SK-N-SH treated with all-trans-retinoic acid at 6 μM for 48 hours (cell line): ENCODE measurements at regions not wholly inside any gene's neighbourhood (a gene's known extent, or its start where the extent isn't known, plus 50 kb on each side); places are given as distances from the start of the nearest gene placed in this dataset.

Experiments
- ARNTL ChIP-seq: fragments of 450-650 bp; formaldehyde crosslinking; IDR thresholded peaks from 2 replicates; pipeline ENCODE4 v1.5.0; 2020; ENCODE audit warnings: low read depth, mild to moderate bottlenecking, moderate library complexity, borderline replicate concordance
- BACH2 ChIP-seq: fragments of 250-450 bp; sonication (Bioruptor Pico); IDR thresholded peaks from 2 replicates; pipeline ENCODE4 v1.9.0; 2021; ENCODE audit warnings: mild to moderate bottlenecking, borderline replicate concordance
- OSR1 ChIP-seq: fragments of 250-450 bp; sonication (Bioruptor Pico); IDR thresholded peaks from 2 replicates; pipeline ENCODE4 v1.8.0; 2022; ENCODE audit warnings: moderate library complexity, mild to moderate bottlenecking, inconsistent platforms
- ZC3H10 ChIP-seq: fragments of 250-450 bp; sonication (Bioruptor Pico); IDR thresholded peaks from 2 replicates; pipeline ENCODE4 v1.5.1; 2021; ENCODE audit warnings: mild to moderate bottlenecking, moderate library complexity
- ZFP3 ChIP-seq: fragments of 250-450 bp; sonication (Bioruptor Pico); IDR thresholded peaks from 2 replicates; pipeline ENCODE4 v1.5.0; 2020; ENCODE audit warnings: mild to moderate bottlenecking, moderate library complexity
- ZFP30 ChIP-seq: fragments of 450-650 bp; formaldehyde crosslinking; IDR thresholded peaks from 2 replicates; pipeline ENCODE4 v1.5.0; 2022; ENCODE audit warnings: mild to moderate bottlenecking, moderate library complexity
- ZNF8 ChIP-seq: fragments of 450-650 bp; formaldehyde crosslinking; IDR thresholded peaks from 2 replicates; pipeline ENCODE4 v1.5.0; 2020; ENCODE audit warnings: mild to moderate bottlenecking, moderate library complexity
- TF ChIP-seq, protein P1 (sequence below): fragments of 250-450 bp; sonication (Bioruptor Pico); IDR thresholded peaks from 2 replicates; pipeline ENCODE4 v1.5.1; 2020; ENCODE audit warnings: low read depth, mild to moderate bottlenecking, moderate library complexity
- TF ChIP-seq, protein P2 (sequence below): fragments of 250-450 bp; sonication (Bioruptor Pico); IDR thresholded peaks from 2 replicates; pipeline ENCODE4 v1.8.0; 2021; ENCODE audit warnings: low read depth, mild to moderate bottlenecking, moderate library complexity, borderline replicate concordance

DNA sequence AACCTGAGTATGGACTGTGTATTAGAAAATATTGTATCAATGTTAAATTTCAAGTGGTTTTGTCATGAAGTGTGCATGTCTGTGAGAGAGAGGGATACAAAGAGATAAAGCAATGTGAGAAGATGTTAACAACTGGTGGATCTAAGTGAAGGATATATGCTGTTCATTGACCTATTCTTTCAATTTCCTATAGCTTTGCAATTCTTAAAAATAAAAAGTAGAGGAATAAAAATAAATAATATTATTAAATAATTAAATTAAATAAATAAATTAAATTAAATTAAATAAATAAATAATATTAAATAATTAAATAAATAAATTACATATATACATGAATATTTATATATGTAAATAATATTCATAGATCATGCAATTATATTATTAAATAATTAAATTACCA lies 131.2 kb upstream of the DACH1 start:
- TF ChIP-seq ZFP30 (CRISPR knock-in tag) (no peak), BACH2 (CRISPR knock-in tag) (no peak), ZC3H10 (CRISPR knock-in tag) (no peak), ZFP3 (CRISPR knock-in tag) (no peak), ZNF8 (no peak), ARNTL (CRISPR knock-in tag) (no peak), OSR1 (CRISPR knock-in tag) (no peak)
- TF ChIP-seq, protein P1, sequence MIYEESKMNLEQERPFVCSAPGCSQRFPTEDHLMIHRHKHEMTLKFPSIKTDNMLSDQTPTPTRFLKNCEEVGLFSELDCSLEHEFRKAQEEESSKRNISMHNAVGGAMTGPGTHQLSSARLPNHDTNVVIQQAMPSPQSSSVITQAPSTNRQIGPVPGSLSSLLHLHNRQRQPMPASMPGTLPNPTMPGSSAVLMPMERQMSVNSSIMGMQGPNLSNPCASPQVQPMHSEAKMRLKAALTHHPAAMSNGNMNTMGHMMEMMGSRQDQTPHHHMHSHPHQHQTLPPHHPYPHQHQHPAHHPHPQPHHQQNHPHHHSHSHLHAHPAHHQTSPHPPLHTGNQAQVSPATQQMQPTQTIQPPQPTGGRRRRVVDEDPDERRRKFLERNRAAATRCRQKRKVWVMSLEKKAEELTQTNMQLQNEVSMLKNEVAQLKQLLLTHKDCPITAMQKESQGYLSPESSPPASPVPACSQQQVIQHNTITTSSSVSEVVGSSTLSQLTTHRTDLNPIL (CRISPR knock-in tag): no peak
- TF ChIP-seq, protein P2, sequence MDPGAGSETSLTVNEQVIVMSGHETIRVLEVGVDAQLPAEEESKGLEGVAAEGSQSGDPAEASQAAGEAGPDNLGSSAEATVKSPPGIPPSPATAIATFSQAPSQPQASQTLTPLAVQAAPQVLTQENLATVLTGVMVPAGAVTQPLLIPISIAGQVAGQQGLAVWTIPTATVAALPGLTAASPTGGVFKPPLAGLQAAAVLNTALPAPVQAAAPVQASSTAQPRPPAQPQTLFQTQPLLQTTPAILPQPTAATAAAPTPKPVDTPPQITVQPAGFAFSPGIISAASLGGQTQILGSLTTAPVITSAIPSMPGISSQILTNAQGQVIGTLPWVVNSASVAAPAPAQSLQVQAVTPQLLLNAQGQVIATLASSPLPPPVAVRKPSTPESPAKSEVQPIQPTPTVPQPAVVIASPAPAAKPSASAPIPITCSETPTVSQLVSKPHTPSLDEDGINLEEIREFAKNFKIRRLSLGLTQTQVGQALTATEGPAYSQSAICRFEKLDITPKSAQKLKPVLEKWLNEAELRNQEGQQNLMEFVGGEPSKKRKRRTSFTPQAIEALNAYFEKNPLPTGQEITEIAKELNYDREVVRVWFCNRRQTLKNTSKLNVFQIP (CRISPR knock-in tag): no peak
